ENCODE measurements at regions not wholly inside any gene's neighbourhood (a gene's known extent, or its start where the extent isn't known, plus 50 kb on each side); places are given as distances from the start of the nearest gene placed in this dataset.

- no peak for TF ChIP-seq POLR2A (IDR thresholded peaks at IDR 0.05)
- no peak for TF ChIP-seq CTCF (IDR thresholded peaks at IDR 0.05)
Observed at GRCh38 chr5:89086390-89087086, 203.6 kb upstream of the MEF2C start.
